ENCODE measurements at regions not wholly inside any gene's neighbourhood (a gene's known extent, or its start where the extent isn't known, plus 50 kb on each side); places are given as distances from the start of the nearest gene placed in this dataset.

- ATAC-seq = no peak
These were observed 150.8 kb downstream of the MTRR start for GRCh38 chr5:8019719-8020218.

GRCh38 chr5:8020861-8021514 lies 152.0 kb downstream of the MTRR start:
- no peak for DNase-seq
- Mint-ChIP-seq H3K4me3 (no peak overlapping the region), H3K27ac (no peak overlapping the region), H3K4me1 (no peaks in the 10 kb centered on the region), H3K9me3 (peaks cover 0 to 12% of the 10 kb centered on the region in 2 donors), H3K27me3 (no peaks in the 10 kb centered on the region)
- no peak for ATAC-seq

More at GRCh38 chr5:8019719-8020218, 150.8 kb downstream of the MTRR start:
- Mint-ChIP-seq H3K27ac (no peak overlapping the region), H3K4me1 (no peaks in the 10 kb centered on the region), H3K4me3 (no peak overlapping the region), H3K27me3 (no peaks in the 10 kb centered on the region), H3K9me3 (peaks cover 0 to 12% of the 10 kb centered on the region in 2 donors)
- no peak for DNase-seq

GRCh38 chr5:8028243-8028642 lies 159.3 kb downstream of the MTRR start:
- no peak for DNase-seq
- Mint-ChIP-seq H3K4me1 (no peaks in the 10 kb centered on the region), H3K9me3 (peaks cover 0 to 7% of the 10 kb centered on the region in 2 donors), H3K4me3 (no peak overlapping the region), H3K27ac (no peak overlapping the region), H3K27me3 (no peaks in the 10 kb centered on the region)
- ATAC-seq = no peak

GRCh38 chr5:8033261-8033660 lies 164.3 kb downstream of the MTRR start:
- Mint-ChIP-seq H3K27ac (no peak overlapping the region), H3K27me3 (no peaks in the 10 kb centered on the region), H3K4me1 (no peaks in the 10 kb centered on the region), H3K9me3 (peaks cover 0 to 9% of the 10 kb centered on the region in 2 donors), H3K4me3 (no peak overlapping the region)
- no peak for DNase-seq
- ATAC-seq = no peak

- Mint-ChIP-seq H3K4me3 (no peak overlapping the region), H3K4me1 (no peaks in the 10 kb centered on the region), H3K9me3 (peaks cover 3 to 20% of the 10 kb centered on the region in 2 donors), H3K27me3 (no peaks in the 10 kb centered on the region), H3K27ac (no peak overlapping the region)
- ATAC-seq = no peak
- no peak for DNase-seq
These were observed 165.9 kb downstream of the MTRR start for GRCh38 chr5:8034852-8035251.

GRCh38 chr5:8048920-8049319 lies 180.0 kb downstream of the MTRR start:
- Mint-ChIP-seq H3K9me3 (peaks cover 11 to 28% of the 10 kb centered on the region in 2 donors), H3K4me1 (no peaks in the 10 kb centered on the region), H3K27ac (no peak overlapping the region), H3K27me3 (no peaks in the 10 kb centered on the region), H3K4me3 (no peak overlapping the region)
- no peak for DNase-seq
- ATAC-seq = no peak

- Mint-ChIP-seq H3K4me3 (no peak overlapping the region), H3K27ac (no peak overlapping the region), H3K9me3 (peaks cover 11 to 26% of the 10 kb centered on the region in 2 donors), H3K27me3 (no peaks in the 10 kb centered on the region), H3K4me1 (no peaks in the 10 kb centered on the region)
- no peak for ATAC-seq
- DNase-seq = no peak
These were observed 181.7 kb downstream of the MTRR start for GRCh38 chr5:8050616-8051175.

GRCh38 chr5:8053270-8053669 lies 184.3 kb downstream of the MTRR start:
- no peaks in the 10 kb centered on the region for H3K4me1 Mint-ChIP-seq
- peaks cover 11 to 24% of the 10 kb centered on the region in 2 donors for H3K9me3 Mint-ChIP-seq
- H3K27me3 Mint-ChIP-seq = no peaks in the 10 kb centered on the region
- H3K4me3 Mint-ChIP-seq = no peak overlapping the region
- H3K27ac Mint-ChIP-seq = no peak overlapping the region
- ATAC-seq = no peak
- DNase-seq = no peak

GRCh38 chr5:8057769-8058168 lies 188.8 kb downstream of the MTRR start:
- no peak for DNase-seq
- Mint-ChIP-seq H3K27me3 (no peaks in the 10 kb centered on the region), H3K27ac (no peak overlapping the region), H3K9me3 (peaks cover 0 to 4% of the 10 kb centered on the region in 2 donors), H3K4me3 (no peak overlapping the region), H3K4me1 (no peaks in the 10 kb centered on the region)
- ATAC-seq = no peak

- ATAC-seq = no peak
- Mint-ChIP-seq H3K4me1 (no peaks in the 10 kb centered on the region), H3K9me3 (peaks cover 0 to 4% of the 10 kb centered on the region in 2 donors), H3K27me3 (no peaks in the 10 kb centered on the region), H3K27ac (no peak overlapping the region), H3K4me3 (no peak overlapping the region)
- no peak for DNase-seq
These were observed 189.8 kb downstream of the MTRR start for GRCh38 chr5:8058616-8059190.

- no peaks in the 10 kb centered on the region for H3K27me3 Mint-ChIP-seq
- ATAC-seq (no peak), DNase-seq (no peak)
- H3K9me3 Mint-ChIP-seq = peaks cover 0 to 4% of the 10 kb centered on the region in 2 donors
- H3K4me1 Mint-ChIP-seq = no peaks in the 10 kb centered on the region
- H3K4me3 Mint-ChIP-seq = no peak overlapping the region
- no peak overlapping the region for H3K27ac Mint-ChIP-seq
These were observed 190.4 kb downstream of the MTRR start for GRCh38 chr5:8059337-8059736.

- no peaks in the 10 kb centered on the region for H3K4me1 Mint-ChIP-seq
These were observed 191.4 kb downstream of the MTRR start for GRCh38 chr5:8060235-8060952.

GRCh38 chr5:8060953-8061429 lies 192.0 kb downstream of the MTRR start:
- Mint-ChIP-seq H3K4me1 (no peaks in the 10 kb centered on the region), H3K4me3 (no peak overlapping the region), H3K27ac (no peak overlapping the region), H3K27me3 (no peaks in the 10 kb centered on the region), H3K9me3 (peaks cover 0 to 4% of the 10 kb centered on the region in 2 donors)
- no peak for ATAC-seq
- no peak for DNase-seq

More at GRCh38 chr5:8060235-8060952, 191.4 kb downstream of the MTRR start:
- H3K27ac Mint-ChIP-seq = no peak overlapping the region
- DNase-seq (no peak), ATAC-seq (no peak)
- H3K9me3 Mint-ChIP-seq = peaks cover 0 to 4% of the 10 kb centered on the region in 2 donors
- H3K4me3 Mint-ChIP-seq = no peak overlapping the region
- H3K27me3 Mint-ChIP-seq = no peaks in the 10 kb centered on the region

GRCh38 chr5:8062521-8062920 lies 193.6 kb downstream of the MTRR start:
- H3K9me3 Mint-ChIP-seq = peaks cover 0 to 4% of the 10 kb centered on the region in 2 donors
- no peak overlapping the region for H3K4me3 Mint-ChIP-seq
- DNase-seq = no peak
- no peaks in the 10 kb centered on the region for H3K27me3 Mint-ChIP-seq
- no peaks in the 10 kb centered on the region for H3K4me1 Mint-ChIP-seq
- H3K27ac Mint-ChIP-seq = no peak overlapping the region
- no peak for ATAC-seq

- no peaks in the 10 kb centered on the region for H3K4me1 Mint-ChIP-seq
- DNase-seq = no peak
- H3K27ac Mint-ChIP-seq = no peak overlapping the region
- no peaks in the 10 kb centered on the region for H3K9me3 Mint-ChIP-seq
- H3K4me3 Mint-ChIP-seq = no peak overlapping the region
- no peaks in the 10 kb centered on the region for H3K27me3 Mint-ChIP-seq
- no peak for ATAC-seq
These were observed 199.1 kb downstream of the MTRR start for GRCh38 chr5:8068078-8068477.

GRCh38 chr5:8070138-8070537 lies 201.2 kb downstream of the MTRR start:
- no peak overlapping the region for H3K4me3 Mint-ChIP-seq
- H3K27me3 Mint-ChIP-seq = no peaks in the 10 kb centered on the region
- no peak overlapping the region for H3K27ac Mint-ChIP-seq
- DNase-seq (no peak), ATAC-seq (no peak)
- no peaks in the 10 kb centered on the region for H3K9me3 Mint-ChIP-seq
- no peaks in the 10 kb centered on the region for H3K4me1 Mint-ChIP-seq

Data from stimulated activated naive CD8-positive, alpha-beta T cell treated with anti-CD3 and anti-CD28 coated beads, Interleukin-15, amount 100 ng/mL, for 72 hours (primary cell).